Activated T-helper 2 cell treated with anti-CD3 and anti-CD28 coated beads, Interferon-gamma antibody, Interleukin-2, Interleukin-4, amounts not matched to agents 10 μg/mL and 5 μg/mL and 100 μg/mL, durations not matched to agents 14 hours and 24 hours and 36 hours (primary cell): ENCODE measurements at regions not wholly inside any gene's neighbourhood (a gene's known extent, or its start where the extent isn't known, plus 50 kb on each side); places are given as distances from the start of the nearest gene placed in this dataset.
"Not testable (repeated sequence)": the region's sequence is repeated elsewhere in the genome, so short reads cannot be mapped to it uniquely, and the experiment has no call there.

Experiments used
- DNase-seq: peaks from one replicate; pipeline ENCODE4 v3.0.0; 2021; ENCODE audit warnings: low spot score
- H3K27ac Mint-ChIP-seq: one replicate; pipeline ENCODE4 v1.8.0; 2021; ENCODE audit warnings: mixed read lengths
- H3K27me3 Mint-ChIP-seq: one replicate; pipeline ENCODE4 v1.8.0; 2021; ENCODE audit warnings: low read depth, mixed read lengths
- H3K36me3 Mint-ChIP-seq: one replicate; pipeline ENCODE4 v1.8.0; 2021; ENCODE audit warnings: low read depth, mixed read lengths
- H3K4me1 Mint-ChIP-seq: one replicate; pipeline ENCODE4 v1.8.0; 2021; ENCODE audit warnings: low read depth, mixed read lengths
- H3K4me3 Mint-ChIP-seq: one replicate; pipeline ENCODE4 v1.8.0; 2021; ENCODE audit warnings: low read depth, mild to moderate bottlenecking, moderate library complexity, mixed read lengths
- H3K9me3 Mint-ChIP-seq: one replicate; pipeline ENCODE4 v1.8.0; 2021; ENCODE audit warnings: mixed read lengths
- intact Hi-C: fragments of 100-400 bp; cut with micrococcal nuclease; formaldehyde crosslinking; loops from one replicate; pipeline ENCODE4 v1.15.1; 2023

DNA sequence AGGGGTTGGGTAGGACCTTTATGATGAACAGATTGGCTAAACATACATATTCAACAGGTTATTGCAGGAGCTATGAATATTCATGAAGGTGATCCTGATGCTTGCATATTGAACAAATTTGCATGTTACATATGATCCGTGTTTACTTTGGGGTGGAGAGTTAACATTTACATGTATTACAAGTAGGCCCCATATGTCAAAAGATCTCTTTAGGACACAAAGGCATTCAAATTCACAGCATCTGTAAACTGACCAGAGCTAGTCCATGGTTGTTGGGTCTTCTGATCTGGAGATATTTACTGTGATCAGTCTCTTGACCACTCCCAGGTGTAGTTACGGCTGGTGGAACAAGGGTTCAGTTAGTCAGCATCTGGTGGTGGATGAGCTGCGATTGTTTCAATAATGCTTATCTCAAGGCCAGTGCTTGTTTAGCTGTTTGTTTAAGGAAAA is 80.4 kb downstream of the PMAIP1 start:
- intact Hi-C loops: no loop called here
- DNase-seq: no peak
- Mint-ChIP-seq H3K9me3 (no peaks in the 10 kb centered on the region), H3K27me3 (peaks cover 2% of the 10 kb centered on the region), H3K4me1 (no peaks in the 10 kb centered on the region), H3K27ac (no peak overlapping the region), H3K4me3 (no peak overlapping the region), H3K36me3 (no peaks in the 10 kb centered on the region)

DNA sequence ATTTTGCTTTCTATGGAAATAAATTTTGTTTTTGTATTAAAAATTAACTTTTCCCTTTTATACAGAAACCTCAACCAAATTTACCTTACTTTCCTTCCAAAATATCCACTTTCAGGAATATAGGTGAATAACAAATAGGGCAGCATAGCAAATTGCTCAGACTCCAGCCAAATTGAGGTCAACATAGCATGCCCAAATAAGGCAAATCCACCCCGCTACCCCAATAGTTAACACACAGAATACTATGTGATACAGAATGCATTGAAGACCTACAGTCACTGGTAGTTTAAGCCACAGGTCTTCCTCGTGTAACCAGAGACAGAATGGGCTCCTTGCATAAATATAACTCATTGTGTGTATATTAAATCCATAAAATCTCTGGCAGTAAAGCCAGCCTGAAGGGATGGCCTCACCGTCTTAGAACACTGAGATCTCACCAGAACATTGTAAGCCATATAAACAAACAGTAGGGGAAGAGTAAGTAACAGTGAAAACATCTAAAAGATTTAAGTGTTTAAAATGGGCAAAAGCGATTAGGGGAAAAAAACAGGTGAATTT is 72.2 kb downstream of the PMAIP1 start:
- Mint-ChIP-seq H3K4me1 (peaks cover 15% of the 10 kb centered on the region), H3K27me3 (peaks cover 16% of the 10 kb centered on the region), H3K27ac (no peak overlapping the region), H3K4me3 (no peak overlapping the region), H3K36me3 (no peaks in the 10 kb centered on the region), H3K9me3 (no peaks in the 10 kb centered on the region)
- DNase-seq: no peak
- intact Hi-C loops: no loop called here

DNA sequence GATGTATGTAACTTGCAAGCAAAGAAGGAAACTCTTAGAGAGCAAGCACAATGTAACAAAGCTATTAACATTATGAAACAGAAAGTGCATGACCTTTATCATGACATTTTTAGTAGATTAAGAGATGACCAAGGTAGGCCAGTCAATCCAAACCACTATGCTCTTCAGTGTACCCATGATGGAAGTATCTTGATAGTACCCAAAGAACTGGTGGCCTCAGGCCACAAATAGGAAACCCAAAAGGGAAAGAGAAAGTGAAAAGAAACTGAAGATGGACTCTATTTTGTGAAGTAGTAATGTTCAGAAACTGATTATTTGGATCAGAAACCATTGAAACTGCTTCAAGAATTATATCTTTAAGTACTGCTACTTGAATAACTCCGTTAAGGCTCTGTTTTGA is 71.3 kb downstream of the PMAIP1 start:
- H3K9me3 Mint-ChIP-seq, H3K4me3 Mint-ChIP-seq, DNase-seq, H3K36me3 Mint-ChIP-seq, intact Hi-C loops: not testable (repeated sequence)
- Mint-ChIP-seq H3K27ac (peak overlapping the region; percentile 57), H3K27me3 (peaks cover 17% of the 10 kb centered on the region), H3K4me1 (peaks cover 15% of the 10 kb centered on the region)

DNA sequence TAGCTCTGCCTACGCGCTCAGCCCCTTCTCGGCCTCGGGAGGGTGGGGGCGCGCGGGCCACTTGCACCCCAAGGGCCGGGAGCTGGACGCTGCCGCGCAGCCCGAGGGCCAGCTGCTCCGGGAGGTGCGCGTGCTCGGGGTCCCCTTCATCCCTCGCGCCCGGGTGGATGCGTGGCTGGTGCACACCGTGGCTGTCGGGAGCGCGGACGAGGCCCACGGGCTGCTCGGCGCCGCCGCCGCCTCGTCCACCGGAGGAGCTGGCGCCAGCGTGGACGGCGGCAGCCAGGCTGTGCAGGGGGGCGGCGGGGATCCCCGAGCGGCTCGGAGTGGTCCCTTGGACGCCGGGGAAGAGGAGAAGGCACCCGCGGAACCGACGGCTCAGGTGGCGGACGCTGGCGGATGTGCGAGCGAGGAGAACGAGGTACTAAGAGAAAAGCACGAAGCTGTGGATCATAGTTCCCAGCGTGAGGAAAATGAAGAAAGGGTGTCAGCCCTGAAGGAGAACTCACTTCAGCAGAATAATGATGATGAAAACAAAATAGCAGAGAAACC is 69.8 kb downstream of the PMAIP1 start:
- H3K9me3 Mint-ChIP-seq, H3K36me3 Mint-ChIP-seq, intact Hi-C loops, H3K27ac Mint-ChIP-seq, DNase-seq, H3K4me3 Mint-ChIP-seq: not testable (repeated sequence)
- Mint-ChIP-seq H3K27me3 (peaks cover 24% of the 10 kb centered on the region), H3K4me1 (peaks cover 15% of the 10 kb centered on the region)

DNA sequence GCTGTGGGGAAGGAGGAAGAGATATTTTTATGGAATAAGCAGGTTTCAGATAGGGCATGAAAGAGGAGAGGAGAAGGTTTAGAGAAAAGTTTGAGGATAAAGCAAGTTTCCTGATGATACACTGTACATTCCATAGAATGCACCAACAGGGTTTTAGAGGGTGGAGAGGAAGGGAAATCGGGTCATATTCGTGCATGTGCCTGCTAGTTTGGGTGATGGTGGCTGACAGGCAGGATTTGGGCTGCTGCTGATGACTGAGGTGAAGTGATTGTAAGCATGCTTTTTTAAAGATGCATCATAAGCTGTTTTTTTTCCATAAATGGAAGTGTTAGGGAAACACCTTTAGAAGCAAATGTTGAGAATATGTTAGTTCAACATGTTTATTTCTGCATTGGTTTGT is 68.8 kb downstream of the PMAIP1 start:
- peaks cover 15% of the 10 kb centered on the region for H3K4me1 Mint-ChIP-seq
- H3K27me3 Mint-ChIP-seq: peaks cover 24% of the 10 kb centered on the region

DNA sequence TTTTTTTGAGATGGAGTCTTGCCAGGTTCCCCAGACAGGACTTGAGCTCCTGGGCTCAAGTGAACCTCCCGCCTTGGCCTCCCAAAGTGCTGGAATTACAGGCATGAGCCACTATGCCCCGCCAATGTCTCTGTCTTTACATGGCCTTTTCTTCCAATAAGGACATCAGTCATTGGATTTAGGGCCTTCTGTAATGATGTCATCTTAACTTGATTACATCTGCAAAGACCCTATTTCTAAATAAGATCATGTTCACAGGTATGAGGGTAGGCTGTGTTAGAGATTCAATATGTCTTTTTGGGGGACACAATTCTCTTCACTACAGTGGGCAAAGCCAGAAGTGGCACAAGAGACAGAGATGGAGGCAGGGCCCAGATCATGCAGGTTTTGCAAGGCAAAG is 68.1 kb downstream of the PMAIP1 start:
- no peaks in the 10 kb centered on the region for H3K36me3 Mint-ChIP-seq
- intact Hi-C loops: no loop called here
- H3K4me1 Mint-ChIP-seq: peaks cover 15% of the 10 kb centered on the region
- no peaks in the 10 kb centered on the region for H3K9me3 Mint-ChIP-seq
- H3K27ac Mint-ChIP-seq: no peak overlapping the region
- DNase-seq: no peak
- peaks cover 29% of the 10 kb centered on the region for H3K27me3 Mint-ChIP-seq
- H3K4me3 Mint-ChIP-seq: no peak overlapping the region

More for the DNA sequence above, 68.8 kb downstream of the PMAIP1 start:
- DNase-seq: no peak
- intact Hi-C loops: no loop called here
- Mint-ChIP-seq H3K27ac (no peak overlapping the region), H3K36me3 (no peaks in the 10 kb centered on the region), H3K9me3 (no peaks in the 10 kb centered on the region), H3K4me3 (no peak overlapping the region)

DNA sequence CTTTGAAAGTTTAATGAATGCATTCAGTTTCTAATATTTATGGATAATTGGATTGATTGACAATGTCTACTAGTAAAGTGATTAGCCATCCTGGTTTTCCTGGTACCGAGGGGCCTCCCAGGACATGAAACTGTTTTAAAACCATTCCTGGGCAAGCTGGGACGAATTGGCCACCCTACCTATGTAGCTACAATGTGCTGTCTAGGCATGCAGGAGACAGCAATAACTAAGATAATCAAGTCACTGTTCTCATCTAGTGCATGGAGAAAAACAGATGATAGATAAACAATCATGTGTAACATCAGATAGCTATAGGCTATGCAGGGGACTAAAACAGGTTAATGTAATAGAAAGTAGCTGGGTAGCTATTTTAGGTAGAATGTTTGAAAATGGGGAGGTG is 67.1 kb downstream of the PMAIP1 start:
- Mint-ChIP-seq H3K4me3 (no peak overlapping the region), H3K36me3 (no peaks in the 10 kb centered on the region), H3K27ac (no peak overlapping the region), H3K4me1 (peaks cover 11% of the 10 kb centered on the region), H3K27me3 (peaks cover 25% of the 10 kb centered on the region), H3K9me3 (no peaks in the 10 kb centered on the region)
- DNase-seq: no peak
- intact Hi-C loops: no loop called here

DNA sequence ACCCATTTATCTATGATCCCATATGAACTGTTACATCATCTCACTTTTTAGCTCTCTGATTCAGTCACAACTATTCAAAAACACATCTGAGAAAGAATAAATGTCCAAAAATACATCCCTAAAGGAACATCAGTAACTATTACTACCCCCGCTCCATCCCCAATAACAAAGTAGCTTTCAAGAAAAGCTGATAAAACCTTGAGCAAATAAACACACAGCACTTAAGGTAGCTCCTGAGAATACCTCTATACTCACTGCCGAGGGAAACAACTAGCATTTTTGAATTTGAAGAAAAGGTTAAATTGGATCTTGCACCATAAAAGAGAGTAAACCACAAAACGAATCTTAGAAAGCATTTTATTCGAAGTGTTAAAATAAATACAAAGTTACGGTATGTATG is 63.4 kb downstream of the PMAIP1 start:
- Mint-ChIP-seq H3K27me3 (peaks cover 23% of the 10 kb centered on the region), H3K9me3 (no peaks in the 10 kb centered on the region), H3K27ac (no peak overlapping the region), H3K4me1 (peaks cover 21% of the 10 kb centered on the region), H3K36me3 (no peaks in the 10 kb centered on the region), H3K4me3 (no peak overlapping the region)
- intact Hi-C loops: no loop called here
- no peak for DNase-seq

DNA sequence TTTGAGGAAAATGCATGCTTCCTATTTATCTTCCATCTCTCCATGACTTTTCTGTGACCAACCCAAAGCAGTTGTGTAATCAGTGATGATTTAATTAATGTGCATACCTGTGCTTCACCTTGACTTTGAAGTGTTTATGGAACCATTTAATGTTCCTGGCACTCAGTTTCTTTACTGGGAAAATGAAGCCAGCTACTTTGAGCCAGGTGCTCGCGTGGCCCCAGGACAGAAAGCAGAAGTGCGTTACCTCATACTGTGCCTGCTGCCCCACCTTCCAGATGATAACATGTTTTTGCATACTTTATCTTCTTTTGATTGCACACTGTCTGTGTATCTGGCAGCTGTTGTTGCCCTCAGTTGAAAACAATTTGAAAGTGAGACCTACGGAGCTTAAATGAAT is 61.3 kb downstream of the PMAIP1 start:
- Mint-ChIP-seq H3K4me1 (peaks cover 29% of the 10 kb centered on the region), H3K9me3 (no peaks in the 10 kb centered on the region), H3K4me3 (no peak overlapping the region), H3K27me3 (peaks cover 20% of the 10 kb centered on the region), H3K27ac (no peak overlapping the region), H3K36me3 (no peaks in the 10 kb centered on the region)
- intact Hi-C loops: no loop called here
- no peak for DNase-seq

DNA sequence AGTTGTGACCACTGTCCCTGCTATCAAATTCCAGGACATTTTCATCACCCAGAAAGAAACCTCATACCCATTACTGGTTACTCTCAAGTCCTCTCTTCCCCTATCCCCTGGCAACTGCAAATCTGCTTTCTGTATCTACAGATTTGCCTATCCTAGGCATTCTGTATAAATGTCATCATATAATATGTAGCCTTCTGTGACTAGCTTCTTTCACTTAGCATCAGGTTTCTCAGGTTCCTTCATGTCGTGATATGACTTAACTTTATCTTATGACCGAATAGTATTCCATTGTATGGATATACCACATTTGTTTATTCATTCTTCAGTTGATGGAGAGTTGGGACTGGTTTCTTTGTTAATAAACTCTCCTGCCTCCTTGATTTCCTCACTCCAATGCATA is 60.5 kb downstream of the PMAIP1 start:
- peaks cover 15% of the 10 kb centered on the region for H3K27me3 Mint-ChIP-seq
- DNase-seq: no peak
- H3K4me3 Mint-ChIP-seq: no peak overlapping the region
- no peaks in the 10 kb centered on the region for H3K9me3 Mint-ChIP-seq
- H3K27ac Mint-ChIP-seq: no peak overlapping the region
- H3K4me1 Mint-ChIP-seq: peaks cover 29% of the 10 kb centered on the region
- intact Hi-C loops: no loop called here
- no peaks in the 10 kb centered on the region for H3K36me3 Mint-ChIP-seq

DNA sequence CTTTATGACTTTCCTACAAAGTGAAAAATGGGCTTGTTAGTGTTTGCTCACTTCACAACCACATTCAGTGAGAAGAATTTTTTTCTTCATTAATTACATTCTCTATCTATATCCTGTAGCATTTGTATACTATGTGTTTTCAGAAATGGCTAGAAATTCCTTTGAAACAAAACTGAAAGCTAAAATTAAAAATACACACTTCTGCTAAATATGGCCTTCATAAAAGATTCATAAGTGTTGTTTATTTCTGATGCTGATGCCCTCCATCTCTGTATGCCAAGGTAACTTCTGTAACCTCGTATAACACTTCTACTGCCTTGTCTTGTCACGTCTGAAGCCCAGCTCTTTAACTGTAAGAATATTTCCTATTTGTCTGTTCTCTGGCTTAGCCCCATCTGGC is 59.8 kb downstream of the PMAIP1 start:
- peaks cover 11% of the 10 kb centered on the region for H3K27me3 Mint-ChIP-seq
- no peak for DNase-seq
- H3K36me3 Mint-ChIP-seq: no peaks in the 10 kb centered on the region
- intact Hi-C loops: no loop called here
- H3K27ac Mint-ChIP-seq: no peak overlapping the region
- peaks cover 31% of the 10 kb centered on the region for H3K4me1 Mint-ChIP-seq
- no peak overlapping the region for H3K4me3 Mint-ChIP-seq
- no peaks in the 10 kb centered on the region for H3K9me3 Mint-ChIP-seq

DNA sequence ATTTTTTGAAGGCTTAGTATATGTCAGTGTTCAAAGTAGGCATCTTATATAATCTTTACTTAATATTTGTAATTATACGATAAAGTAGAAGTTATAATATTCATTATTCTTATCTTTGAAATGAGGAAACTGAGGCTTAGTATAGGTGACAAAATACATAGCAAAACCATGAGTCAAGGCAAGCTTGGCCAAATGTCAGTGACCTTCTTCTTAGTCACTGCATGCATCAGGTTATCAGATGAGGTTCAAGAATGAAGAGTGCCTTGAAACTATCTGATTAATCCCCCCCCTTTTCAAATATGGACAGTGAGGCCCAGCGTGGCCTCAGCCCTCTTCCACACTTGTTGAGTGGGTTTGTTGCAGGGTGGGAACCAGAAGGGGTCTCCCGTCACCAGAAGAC is 59.3 kb downstream of the PMAIP1 start:
- Mint-ChIP-seq H3K9me3 (no peaks in the 10 kb centered on the region), H3K27ac (peak overlapping the region; percentile 39), H3K4me1 (peaks cover 35% of the 10 kb centered on the region), H3K4me3 (no peak overlapping the region), H3K36me3 (no peaks in the 10 kb centered on the region), H3K27me3 (peaks cover 13% of the 10 kb centered on the region)
- no peak for DNase-seq
- intact Hi-C loops: no loop called here

DNA sequence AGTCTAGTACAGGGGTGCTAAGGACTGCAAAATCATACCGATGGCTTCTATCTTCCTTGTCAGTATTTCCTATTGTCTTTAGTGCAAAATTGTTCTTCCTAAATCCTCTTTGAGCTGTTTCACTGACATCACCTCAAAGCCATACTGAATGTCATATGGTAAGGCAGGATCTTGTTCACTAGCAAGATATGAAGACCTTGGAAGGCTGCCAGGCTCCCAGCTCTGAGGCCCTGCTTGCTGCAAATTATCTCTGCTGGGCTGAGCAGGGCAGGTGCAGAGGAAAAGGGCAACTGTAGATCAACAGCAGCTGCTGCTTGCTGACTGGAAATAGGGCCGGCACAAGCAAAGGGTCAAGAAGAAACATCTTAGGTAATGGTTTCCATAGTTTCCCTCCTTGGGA is 58.2 kb downstream of the PMAIP1 start:
- no peak for DNase-seq
- H3K4me1 Mint-ChIP-seq: peaks cover 45% of the 10 kb centered on the region
- intact Hi-C loops: no loop called here
- no peak overlapping the region for H3K27ac Mint-ChIP-seq
- peaks cover 8% of the 10 kb centered on the region for H3K27me3 Mint-ChIP-seq
- no peaks in the 10 kb centered on the region for H3K36me3 Mint-ChIP-seq
- H3K9me3 Mint-ChIP-seq: no peaks in the 10 kb centered on the region
- H3K4me3 Mint-ChIP-seq: no peak overlapping the region

DNA sequence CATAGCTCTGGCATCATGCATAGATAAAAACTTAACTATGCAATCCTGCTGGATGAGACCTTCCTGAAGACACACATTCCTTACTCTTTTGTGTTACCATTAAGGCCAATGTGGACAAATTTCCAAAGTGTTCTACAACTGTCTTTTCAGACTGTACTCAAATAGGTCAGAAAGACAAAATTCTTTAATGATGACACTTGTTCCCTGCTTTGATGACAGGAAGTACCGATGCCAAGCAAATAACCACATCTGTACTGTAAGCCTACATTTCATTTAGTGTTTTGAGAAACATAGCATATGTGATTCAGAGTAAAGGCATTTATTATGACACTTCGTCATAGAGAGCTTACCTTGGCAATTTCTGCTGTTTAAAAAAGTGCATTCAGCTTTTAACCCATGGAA is 55.0 kb downstream of the PMAIP1 start:
- Mint-ChIP-seq H3K36me3 (no peaks in the 10 kb centered on the region), H3K4me3 (no peak overlapping the region), H3K27me3 (peaks cover 6% of the 10 kb centered on the region), H3K9me3 (no peaks in the 10 kb centered on the region), H3K27ac (no peak overlapping the region), H3K4me1 (peaks cover 53% of the 10 kb centered on the region)
- intact Hi-C loops: loop anchor here (5.0 kb wide), 1 partner anchor 107 kb away; no protein-coding TSS in a partner anchor
- no peak for DNase-seq
